PC-9 (cell line): ENCODE measurements at regions not wholly inside any gene's neighbourhood (a gene's known extent, or its start where the extent isn't known, plus 50 kb on each side); places are given as distances from the start of the nearest gene placed in this dataset.

Experiments used
- CTCF ChIP-seq: fragments of 200-600 bp; sonication (generic); conservative IDR thresholded peaks from 2 replicates; pipeline ENCODE4 v1.6.1; 2017; ENCODE audit warnings: mixed run types, antibody characterized with exemption, mild to moderate bottlenecking, moderate library complexity
- EZH2 ChIP-seq: fragments of 200-600 bp; sonication (generic); IDR thresholded peaks from 2 replicates; pipeline ENCODE4 v1.8.0; 2017; ENCODE audit warnings: antibody characterized with exemption, low read depth

GRCh38 chrX:522456-522855 is 108.1 kb upstream of the SHOX start:
- TF ChIP-seq EZH2, result no peak
- TF ChIP-seq CTCF, result no peak
